CD14-positive monocyte (primary cell): ENCODE measurements at regions not wholly inside any gene's neighbourhood (a gene's known extent, or its start where the extent isn't known, plus 50 kb on each side); places are given as distances from the start of the nearest gene placed in this dataset.

Experiments
- DNase-seq, 3 donors: peaks; one replicate each; pipeline ENCODE4 v3.0.0-alpha.2; 2011 to 2022
- H2AFZ ChIP-seq: 2 replicates; pipeline ENCODE4 v1.6.0; 2012; ENCODE audit warnings: mild to moderate bottlenecking, low read depth, low read length, inconsistent platforms; ENCODE audit not compliant: insufficient read depth, poor library complexity, severe bottlenecking
- H3K27ac ChIP-seq, 2 donors: 1 replicate in 1 of 2; 2 replicates in 1 of 2; pipeline ENCODE4 v1.5.1; 2012 to 2013; ENCODE audit warnings: low read length in 2 of 2, control low read depth in 1 of 2, inconsistent platforms in 1 of 2, low read depth in 1 of 2, mild to moderate bottlenecking in 1 of 2
- H3K27me3 ChIP-seq, 2 donors: one replicate each; pipeline versions ENCODE4 v1.6.0 to v1.6.1; 2011 to 2013; ENCODE audit warnings: low read length in 2 of 2; ENCODE audit not compliant: control insufficient read depth in 2 of 2, insufficient read depth in 2 of 2
- H3K36me3 ChIP-seq, 2 donors: replicated peaks in 1 of 2; 1 replicate in 1 of 2; 2 replicates in 1 of 2; pipeline versions ENCODE4 v1.5.1 to v1.6.1; 2012 to 2013; ENCODE audit warnings: low read length in 2 of 2, control low read depth in 1 of 2, inconsistent platforms in 1 of 2, mild to moderate bottlenecking in 1 of 2; ENCODE audit not compliant: insufficient read depth in 2 of 2, control insufficient read depth in 1 of 2
- H3K4me1 ChIP-seq, 2 donors: 1 replicate in 1 of 2; 2 replicates in 1 of 2; pipeline versions ENCODE4 v1.5.1 to v1.6.1; 2012 to 2013; ENCODE audit warnings: low read length in 2 of 2, control low read depth in 1 of 2, inconsistent platforms in 1 of 2, mild to moderate bottlenecking in 1 of 2, moderate library complexity in 1 of 2; ENCODE audit not compliant: insufficient read depth in 2 of 2, control insufficient read depth in 1 of 2
- H3K4me2 ChIP-seq: replicated peaks from 2 replicates; pipeline ENCODE3; 2012; ENCODE audit warnings: low read length, moderate library complexity, mild to moderate bottlenecking; ENCODE audit not compliant: poor library complexity, severe bottlenecking; ENCODE audit errors: extremely low read depth
- H3K4me3 ChIP-seq, 3 experiments: fragments of 200-600 bp in 1 of 3; sonication (generic) in 1 of 3; replicated peaks in 1 of 3; 1 replicate in 2 of 3; 2 replicates in 1 of 3; pipeline ENCODE4 v1.5.1; 2011 to 2013; ENCODE audit warnings: low read length in 3 of 3, mild to moderate bottlenecking in 3 of 3, control low read depth in 2 of 3, low read depth in 2 of 3, inconsistent platforms in 1 of 3, moderate library complexity in 1 of 3
- H3K79me2 ChIP-seq: 2 replicates; pipeline ENCODE4 v1.6.0; 2012; ENCODE audit warnings: mild to moderate bottlenecking, control low read depth, inconsistent platforms, low read length, moderate library complexity; ENCODE audit not compliant: insufficient read depth
- H3K9ac ChIP-seq: 2 replicates; pipeline ENCODE4 v1.6.0; 2017; ENCODE audit warnings: low read length, mild to moderate bottlenecking; ENCODE audit not compliant: insufficient read depth, poor library complexity, severe bottlenecking
- H3K9me3 ChIP-seq, 2 donors: replicated peaks in 1 of 2; 1 replicate in 1 of 2; 2 replicates in 1 of 2; pipeline versions ENCODE4 v1.5.1 to v1.6.1; 2012 to 2013; ENCODE audit warnings: low read length in 2 of 2, control low read depth in 1 of 2; ENCODE audit not compliant: control insufficient read depth in 1 of 2, insufficient read depth in 1 of 2
- H4K20me1 ChIP-seq: 2 replicates; pipeline ENCODE4 v1.6.0; 2012; ENCODE audit warnings: mild to moderate bottlenecking, low read length, control low read depth, moderate library complexity; ENCODE audit not compliant: insufficient read depth
- H3K27ac Mint-ChIP-seq, 7 donors: one replicate each; pipeline ENCODE4 v1.8.0; 2020; ENCODE audit warnings: mild to moderate bottlenecking in 7 of 7, mixed read lengths in 7 of 7, moderate library complexity in 6 of 7, inconsistent platforms in 2 of 7
- H3K27me3 Mint-ChIP-seq, 3 donors: one replicate each; pipeline ENCODE4 v1.8.0; 2021 to 2022; ENCODE audit warnings: low read depth in 3 of 3, mild to moderate bottlenecking in 3 of 3, mixed read lengths in 3 of 3, moderate library complexity in 3 of 3, inconsistent platforms in 1 of 3
- H3K36me3 Mint-ChIP-seq, 2 donors: one replicate each; pipeline ENCODE4 v1.8.0; 2020; ENCODE audit warnings: mixed read lengths in 2 of 2, inconsistent platforms in 1 of 2, mild to moderate bottlenecking in 1 of 2
- H3K4me1 Mint-ChIP-seq: one replicate; pipeline ENCODE4 v1.8.0; 2020; ENCODE audit warnings: mild to moderate bottlenecking, mixed read lengths
- H3K4me3 Mint-ChIP-seq, 2 donors: one replicate each; pipeline ENCODE4 v1.8.0; 2020; ENCODE audit warnings: mild to moderate bottlenecking in 2 of 2, mixed read lengths in 2 of 2, moderate library complexity in 1 of 2
- H3K9me3 Mint-ChIP-seq, 7 donors: one replicate each; pipeline ENCODE4 v1.8.0; 2020 to 2022; ENCODE audit warnings: mixed read lengths in 7 of 7, mild to moderate bottlenecking in 6 of 7, moderate library complexity in 6 of 7, inconsistent platforms in 2 of 7
- CTCF ChIP-seq: fragments of 200-600 bp; IDR thresholded peaks from one replicate; pipeline ENCODE4 v1.8.0; 2022; ENCODE audit warnings: antibody characterized with exemption, mild to moderate bottlenecking
- WGBS: methylation state at CpG from one replicate; pipeline ENCODE4 v1.1.5; 2013; ENCODE audit warnings: missing lambda C conversion rate; ENCODE audit not compliant: insufficient coverage; 5-methylcytosine and 5-hydroxymethylcytosine counted together
- intact Hi-C, 2 donors: fragments of 100-400 bp; cut with micrococcal nuclease; formaldehyde crosslinking; loops; one replicate each; pipeline versions ENCODE4 v1.15.0 to v1.15.1; 2023

DNA sequence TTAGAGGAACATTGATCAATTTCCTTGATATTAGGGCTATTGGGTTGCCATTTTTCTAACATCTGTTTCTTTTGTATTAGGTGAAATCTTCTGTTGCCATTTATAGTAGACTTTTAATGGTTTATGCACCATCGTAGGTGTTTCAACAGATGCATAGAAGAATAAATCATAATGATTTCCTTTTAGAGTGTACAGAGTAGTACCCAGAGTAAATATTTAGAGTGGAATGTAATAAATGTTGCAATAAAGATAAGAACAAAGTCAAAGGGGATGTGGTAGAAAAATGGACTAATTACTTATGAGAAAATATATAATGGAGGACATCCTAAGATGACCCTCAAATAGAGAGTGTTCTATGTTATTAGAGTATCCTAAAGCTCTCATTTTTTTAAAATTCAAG lies 643.0 kb upstream of the CITED2 start:
- no peaks in the 10 kb centered on the region for H4K20me1 ChIP-seq
- no peak overlapping the region for H2AFZ ChIP-seq
- H3K4me2 ChIP-seq: no peak overlapping the region
- Mint-ChIP-seq H3K4me3 (no peak overlapping the region), H3K9me3 (peaks cover 29 to 38% (median 33%) of the 10 kb centered on the region in 7 donors), H3K4me1 (peaks cover 36% of the 10 kb centered on the region), H3K27ac (no peak overlapping the region), H3K36me3 (peaks cover 6 to 17% of the 10 kb centered on the region in 2 donors), H3K27me3 (no peaks in the 10 kb centered on the region)
- no CpG with 5 or more reads among the region's 1 CpG for WGBS
- no peak overlapping the region for H3K27ac ChIP-seq
- peaks cover 20 to 23% of the 10 kb centered on the region in 2 donors for H3K4me1 ChIP-seq
- no peaks in the 10 kb centered on the region for H3K27me3 ChIP-seq
- no peak overlapping the region for H3K9ac ChIP-seq
- DNase-seq: no peak
- no peak for TF ChIP-seq CTCF
- peaks cover 0 to 7% of the 10 kb centered on the region in 2 donors for H3K36me3 ChIP-seq
- H3K4me3 ChIP-seq: no peak overlapping the region
- no peaks in the 10 kb centered on the region for H3K79me2 ChIP-seq
- peaks cover 17 to 28% of the 10 kb centered on the region in 2 donors for H3K9me3 ChIP-seq
- intact Hi-C loops: no loop called here

- peaks cover 0 to 3% of the 10 kb centered on the region in 2 donors for H3K36me3 Mint-ChIP-seq
- no peak for TF ChIP-seq CTCF
- H3K4me1 Mint-ChIP-seq: peaks cover 56% of the 10 kb centered on the region
- DNase-seq: peak; percentile 14 to 34 (median 31)
- H3K27me3 ChIP-seq: no peaks in the 10 kb centered on the region
- H3K9me3 ChIP-seq: no peaks in the 10 kb centered on the region
- no peaks in the 10 kb centered on the region for H3K27me3 Mint-ChIP-seq
- peak overlapping the region in 1 of 2 donors; percentile 40 for H3K27ac ChIP-seq
- peak overlapping the region in 1 of 2 donors; percentile 68 for H3K4me3 Mint-ChIP-seq
- no peaks in the 10 kb centered on the region for H3K36me3 ChIP-seq
- peak overlapping the region in 6 of 7 donors; percentile 14 to 86 (median 66) for H3K27ac Mint-ChIP-seq
- peak overlapping the region; percentile 56 for H3K4me2 ChIP-seq
- peaks cover 35 to 46% of the 10 kb centered on the region in 2 donors for H3K4me1 ChIP-seq
- peaks cover 0 to 9% (median 5%) of the 10 kb centered on the region in 7 donors for H3K9me3 Mint-ChIP-seq
- no CpG with 5 or more reads among the region's 1 CpG for WGBS
- H3K79me2 ChIP-seq: no peaks in the 10 kb centered on the region
- no peak overlapping the region for H3K9ac ChIP-seq
- H3K4me3 ChIP-seq: peak overlapping the region in 1 of 3 experiments; percentile 46
- H2AFZ ChIP-seq: no peak overlapping the region
- no peaks in the 10 kb centered on the region for H4K20me1 ChIP-seq
- intact Hi-C loops: no loop called here
Measured at GRCh38 chr6:140012150-140012549, 637.7 kb upstream of the CITED2 start.
